GM18519 (cell line): ENCODE measurements at regions not wholly inside any gene's neighbourhood (a gene's known extent, or its start where the extent isn't known, plus 50 kb on each side); places are given as distances from the start of the nearest gene placed in this dataset.

ENCODE experiments used
- ATAC-seq: cut with Tn5 transposase; IDR thresholded peaks from one replicate; pipeline ENCODE4 v1.9.1; 2021; ENCODE audit warnings: mild to moderate bottlenecking, moderate library complexity; ENCODE audit not compliant: unreplicated experiment, low FRiP score

DNA sequence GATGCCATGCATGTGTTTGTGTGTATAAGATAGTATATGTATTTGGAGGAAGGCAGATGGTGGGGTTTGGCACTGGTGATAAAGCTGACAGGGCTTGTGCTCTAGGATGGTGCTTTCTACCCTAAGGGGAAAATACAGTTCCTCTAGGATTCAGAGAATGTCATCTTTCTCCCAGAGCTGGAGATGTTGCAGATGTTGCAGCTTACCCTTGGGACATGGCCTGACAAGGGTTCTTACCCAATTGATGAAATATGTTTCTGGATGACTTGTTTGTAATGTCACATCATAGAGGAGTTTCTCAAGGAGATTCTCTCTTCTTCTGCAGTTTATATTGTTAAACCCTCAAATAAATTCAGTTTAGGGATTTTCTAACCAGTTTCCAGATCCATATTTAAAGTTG lies 52.5 kb upstream of the PITX2 start:
- ATAC-seq, result no peak

DNA sequence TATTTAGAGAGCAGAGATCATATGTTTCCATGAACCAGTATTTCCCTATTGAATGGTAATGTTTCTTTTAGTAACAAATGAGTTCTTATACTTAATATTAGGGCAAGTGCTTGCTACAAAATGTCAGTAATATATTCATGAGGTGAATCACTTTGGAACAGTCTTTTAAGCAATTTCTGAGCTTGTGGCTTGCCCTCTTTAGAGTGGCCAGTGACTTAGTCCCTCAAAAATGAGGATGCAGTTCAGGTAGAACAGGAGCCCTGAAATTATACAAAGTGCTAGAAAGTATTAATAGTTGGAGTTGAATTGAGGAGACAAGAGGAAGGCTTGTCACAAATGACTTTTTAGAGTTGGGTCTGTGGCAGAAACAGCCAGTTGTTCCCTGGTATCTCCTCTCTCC lies 53.4 kb upstream of the PITX2 start:
- no peak for ATAC-seq

DNA sequence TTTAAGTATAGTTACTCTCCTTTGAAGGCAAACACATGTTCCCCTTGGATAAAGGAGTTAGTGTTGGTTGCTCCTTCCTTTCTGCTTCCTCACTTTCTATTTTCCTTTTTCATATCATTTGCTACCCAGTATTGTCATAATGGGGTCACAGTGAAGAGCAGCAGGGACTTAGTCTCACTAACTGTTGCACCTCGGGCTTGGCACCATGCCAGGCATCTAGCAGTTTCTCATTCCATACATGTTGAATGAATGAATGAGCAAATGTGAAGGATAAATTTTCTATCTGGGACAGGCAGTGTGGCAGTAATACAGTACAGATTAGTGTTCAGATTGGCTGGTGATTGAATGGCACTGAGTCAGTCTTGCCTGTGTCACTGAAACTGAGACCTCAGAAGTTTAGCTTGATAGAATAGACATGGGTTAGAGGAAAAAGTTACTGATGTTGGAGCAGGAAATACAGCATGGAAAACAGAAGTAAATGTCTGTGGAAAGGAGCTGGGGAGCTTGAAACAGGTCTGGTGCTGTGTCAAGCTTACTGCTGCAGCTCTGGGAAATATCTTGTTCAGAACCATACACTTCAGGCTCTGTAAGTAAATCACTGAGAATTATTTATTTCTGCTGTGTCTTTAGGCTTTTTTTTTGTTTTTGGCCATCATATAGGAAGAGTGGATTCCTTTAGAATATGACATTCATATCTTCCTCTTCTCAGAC lies 55.8 kb upstream of the PITX2 start:
- ATAC-seq, result no peak

DNA sequence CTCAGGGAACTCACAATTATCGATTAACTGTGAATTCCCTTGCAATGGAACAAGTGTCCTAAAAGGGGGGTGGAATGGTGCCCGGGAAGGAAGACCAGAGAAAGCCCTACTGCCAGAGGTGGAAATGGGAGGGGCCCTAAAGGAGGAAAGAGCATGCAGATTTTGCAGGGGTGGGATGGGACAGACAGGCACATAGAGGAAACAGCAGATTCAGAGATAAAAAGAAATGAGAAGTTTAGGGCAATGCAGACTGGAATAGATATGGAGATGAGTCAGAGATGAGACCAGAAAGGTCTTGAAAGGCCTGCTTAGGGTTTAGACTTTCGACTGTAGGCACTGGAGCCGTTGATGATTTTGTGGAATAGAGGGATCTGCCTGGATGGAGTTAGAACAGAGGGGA lies 57.4 kb upstream of the PITX2 start:
- ATAC-seq, result no peak

DNA sequence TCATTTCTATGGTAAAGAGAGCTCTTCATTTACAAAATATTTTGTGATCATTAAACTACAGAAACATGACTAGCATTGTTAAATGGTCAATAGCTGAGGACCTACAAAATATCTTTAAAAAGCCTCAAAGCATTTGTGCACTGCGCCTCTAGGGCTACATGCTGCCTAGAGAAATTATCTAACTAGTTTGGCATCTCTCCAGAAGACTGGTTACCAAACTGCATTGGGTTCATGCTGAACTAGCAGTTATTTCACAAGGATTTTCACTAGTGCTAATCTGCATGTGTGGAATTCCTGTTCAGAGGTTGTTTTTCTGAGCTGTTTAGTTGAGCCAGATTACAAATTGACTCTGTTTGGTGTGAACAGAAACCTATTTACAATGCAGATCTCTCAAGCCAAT lies 58.5 kb upstream of the PITX2 start:
- ATAC-seq, result no peak

DNA sequence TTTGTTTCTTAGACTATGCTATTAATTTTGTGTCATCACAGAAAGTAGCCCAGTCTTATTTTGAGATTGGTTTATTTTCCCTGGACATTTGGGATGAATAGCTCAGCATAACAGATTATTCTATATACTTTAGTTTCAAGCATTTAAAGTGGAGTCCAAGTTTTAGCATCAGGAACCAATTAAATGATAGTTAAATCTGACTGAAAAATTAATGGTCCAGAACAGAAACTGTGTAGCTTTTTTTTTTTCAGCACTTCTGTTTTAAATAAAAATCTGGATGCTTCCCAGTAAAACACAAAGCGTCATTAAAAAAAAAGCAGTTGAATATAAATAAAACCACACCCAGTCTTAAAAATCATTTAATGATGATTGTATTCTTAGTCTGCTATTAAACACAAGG lies 59.4 kb upstream of the PITX2 start:
- ATAC-seq, result no peak

DNA sequence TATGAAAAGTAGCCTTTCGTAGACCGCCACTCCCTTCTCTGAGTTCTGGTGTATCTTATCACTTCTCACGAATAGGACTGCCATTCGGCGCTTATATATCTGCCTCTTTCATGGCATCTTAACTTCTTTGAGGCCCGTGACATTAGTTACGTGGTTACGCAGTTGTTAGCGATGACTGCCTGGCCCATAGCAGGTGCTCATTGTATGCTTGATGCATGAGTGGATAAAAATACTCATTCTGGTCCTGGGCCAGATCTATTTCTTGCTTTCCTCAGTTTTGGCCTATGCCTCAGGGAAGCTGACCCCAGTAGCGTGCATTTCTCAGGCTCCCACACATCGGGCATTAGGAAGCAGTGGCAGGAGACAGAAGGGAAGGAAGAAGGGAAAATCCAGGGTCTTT lies 60.7 kb upstream of the PITX2 start:
- no peak for ATAC-seq

DNA sequence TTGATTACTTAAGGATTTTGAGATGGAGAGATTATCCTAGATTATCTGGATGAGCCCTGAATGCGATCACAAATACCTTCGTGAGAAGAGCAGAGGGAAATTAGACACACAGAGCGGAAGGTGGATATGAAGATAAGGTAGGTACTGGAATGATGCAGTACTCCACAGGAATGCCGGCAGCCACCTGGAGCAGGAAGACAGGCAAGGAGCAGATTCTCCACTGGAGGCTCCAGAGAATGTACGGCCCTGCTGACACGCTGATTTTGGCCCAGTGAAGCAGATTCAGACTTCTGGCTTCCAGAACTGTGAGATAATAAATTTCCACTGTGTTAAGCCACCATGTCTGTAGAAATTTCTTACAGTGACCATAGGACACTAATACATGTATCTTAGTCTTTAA lies 79.4 kb upstream of the PITX2 start:
- no peak for ATAC-seq

DNA sequence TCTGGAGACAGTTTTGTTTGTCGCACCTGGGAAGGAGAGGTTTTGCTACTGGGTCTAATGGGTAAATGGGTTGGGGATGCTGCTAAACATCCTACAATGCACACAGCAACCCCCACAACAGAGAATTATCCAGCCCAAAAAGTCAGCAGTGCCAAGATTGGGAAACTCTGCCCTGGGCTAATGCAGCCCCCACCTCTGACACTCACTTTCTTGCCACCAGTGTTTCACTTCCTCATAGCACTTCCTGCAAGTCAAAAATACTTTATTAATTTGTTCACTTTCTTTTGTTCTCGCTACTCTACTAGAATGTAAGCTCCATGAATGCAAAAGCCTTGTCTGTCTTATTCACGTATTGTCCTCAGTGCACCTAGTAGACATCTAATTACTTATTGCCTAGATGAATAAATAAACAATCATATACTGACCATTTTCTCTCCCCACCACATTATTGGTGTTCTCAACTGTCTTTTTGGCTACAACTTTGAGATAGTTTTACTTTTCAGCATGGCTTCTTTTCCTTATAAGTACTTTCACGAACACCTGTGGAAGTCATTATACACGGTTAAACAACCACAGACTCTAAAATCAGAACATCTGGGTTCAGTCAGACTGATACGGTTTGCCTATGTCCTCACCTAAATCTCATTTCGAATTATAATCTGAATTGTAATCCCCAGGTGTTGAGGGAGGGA lies 82.0 kb upstream of the PITX2 start:
- ATAC-seq, result peak; percentile 91

DNA sequence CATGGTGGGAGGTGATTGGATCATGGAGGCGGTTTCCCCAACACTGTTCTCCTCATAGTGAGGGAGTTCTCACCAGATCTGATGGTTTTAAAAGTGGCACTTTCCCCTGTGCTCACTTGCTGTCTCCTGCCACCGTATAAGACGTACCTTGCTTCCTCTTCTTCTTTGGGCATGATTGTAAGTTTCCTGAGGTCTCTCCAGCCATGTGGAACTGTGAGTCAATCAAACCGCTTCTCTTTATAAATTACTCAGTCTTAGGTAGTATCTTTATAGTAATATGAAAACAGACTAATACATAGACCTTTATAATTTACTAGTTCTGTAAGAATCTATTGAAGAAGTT lies 82.5 kb upstream of the PITX2 start:
- no peak for ATAC-seq

DNA sequence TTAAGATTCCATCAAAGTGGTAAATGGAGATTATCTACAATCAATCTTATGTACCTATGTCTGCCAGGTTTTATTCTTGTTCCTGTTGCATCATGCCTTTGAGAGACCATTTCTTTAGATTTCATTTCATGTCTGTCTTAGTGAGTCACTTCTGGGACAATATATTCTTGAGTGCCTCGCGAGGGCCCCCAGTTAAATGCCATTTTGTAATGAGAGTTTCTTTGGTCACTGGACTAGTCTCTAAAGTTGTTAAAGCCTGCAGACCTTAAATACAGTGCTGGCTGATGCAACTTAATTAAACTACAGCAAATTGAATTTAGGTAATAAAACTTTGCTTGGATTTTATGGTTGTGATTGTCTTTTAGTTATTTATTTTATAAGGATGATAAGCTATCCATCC lies 87.2 kb upstream of the PITX2 start:
- ATAC-seq, result no peak

DNA sequence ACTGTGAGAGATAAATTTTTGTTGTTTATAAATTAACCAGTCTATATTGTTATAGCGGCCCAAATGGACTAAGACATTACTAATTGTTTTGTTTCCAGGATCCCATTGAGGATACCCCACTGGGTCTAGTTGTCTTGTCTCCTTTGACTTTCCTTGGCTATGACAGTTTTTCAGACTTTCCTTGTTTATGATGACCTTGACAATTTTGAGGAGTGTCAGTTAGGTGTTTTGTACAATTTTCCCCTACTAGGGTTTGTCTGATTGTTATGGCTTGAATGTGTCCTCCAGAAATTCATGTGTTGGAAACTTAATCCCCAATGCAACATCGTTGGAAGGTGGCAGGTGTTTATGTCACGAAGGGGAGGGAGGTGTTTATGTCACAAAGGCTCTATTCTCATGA lies 89.6 kb upstream of the PITX2 start:
- no peak for ATAC-seq

DNA sequence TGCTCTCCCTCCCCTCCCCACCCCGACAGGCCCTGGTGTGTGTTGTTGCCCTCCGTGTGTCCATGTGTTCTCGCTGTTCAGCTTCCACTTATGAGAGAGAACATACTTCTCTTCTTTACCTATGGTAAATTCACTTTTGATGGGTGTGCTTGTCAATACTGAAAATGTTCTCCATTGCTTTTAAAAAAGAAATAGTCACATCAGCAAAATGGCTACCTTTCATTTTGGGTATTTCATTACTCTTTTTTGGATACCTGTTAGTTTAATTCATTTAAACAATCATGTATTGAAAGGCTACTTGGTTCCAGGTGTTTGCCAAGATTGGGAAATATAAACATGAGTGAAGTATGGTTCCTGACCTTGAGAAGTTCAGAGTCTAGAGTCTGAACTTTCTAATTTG lies 107.4 kb upstream of the PITX2 start:
- ATAC-seq, result no peak

DNA sequence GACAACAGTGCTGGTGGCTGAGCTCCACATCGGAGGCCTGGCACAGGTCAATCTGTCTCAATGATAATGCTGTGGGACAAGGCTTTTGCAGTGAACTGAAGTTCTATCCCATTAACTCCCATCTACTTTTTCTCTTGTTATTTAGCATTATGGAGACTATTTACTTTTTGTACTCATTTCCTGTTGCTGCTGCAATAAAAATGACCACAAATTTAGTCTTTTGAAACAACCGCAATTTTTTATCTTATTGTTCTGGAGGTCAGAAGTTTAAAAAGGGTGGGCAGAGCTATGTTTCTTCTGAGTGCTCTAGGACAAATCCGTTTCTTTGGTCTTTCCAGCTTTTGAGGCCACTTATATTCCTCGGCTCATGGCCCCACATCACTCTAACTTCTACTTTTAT lies 111.0 kb upstream of the PITX2 start:
- no peak for ATAC-seq

DNA sequence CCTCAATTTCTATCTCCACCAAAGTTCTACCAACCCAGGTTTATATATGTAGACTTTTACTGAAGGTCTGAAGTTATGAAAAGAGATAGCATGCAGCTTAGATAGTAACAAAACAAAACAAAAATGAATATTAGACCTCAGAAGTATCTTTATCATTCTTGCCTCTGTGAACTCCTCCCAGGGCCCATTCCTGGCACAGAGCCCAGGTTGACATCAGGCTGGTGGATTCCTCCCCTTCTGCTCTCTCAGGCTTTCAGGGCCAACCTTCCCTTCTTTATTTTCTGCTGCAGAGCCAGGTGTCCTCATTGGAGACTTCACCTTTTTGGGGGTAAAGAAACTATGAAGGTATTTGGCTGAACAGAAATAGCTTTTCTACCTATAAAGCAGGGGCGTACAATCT lies 112.8 kb upstream of the PITX2 start:
- ATAC-seq, result no peak

DNA sequence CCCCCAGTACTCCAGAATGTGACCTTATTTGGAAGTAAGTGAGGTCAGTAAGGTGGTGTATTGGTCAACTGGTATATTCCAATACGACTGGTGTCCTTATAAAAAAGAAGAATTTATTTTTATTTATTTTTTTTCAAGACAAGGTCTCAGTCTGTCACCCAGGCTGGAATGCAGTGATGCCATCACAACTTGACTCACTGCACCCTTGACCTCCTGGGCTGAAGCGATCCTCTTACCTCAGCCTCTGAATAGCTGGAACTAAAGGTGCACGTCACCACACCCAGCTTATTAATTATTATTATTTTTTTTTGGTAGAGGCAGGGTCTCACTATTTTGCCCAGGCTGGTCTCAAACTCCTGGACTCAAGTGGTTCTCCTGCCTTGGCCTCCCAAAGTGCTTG lies 115.1 kb upstream of the PITX2 start:
- ATAC-seq, result no peak

DNA sequence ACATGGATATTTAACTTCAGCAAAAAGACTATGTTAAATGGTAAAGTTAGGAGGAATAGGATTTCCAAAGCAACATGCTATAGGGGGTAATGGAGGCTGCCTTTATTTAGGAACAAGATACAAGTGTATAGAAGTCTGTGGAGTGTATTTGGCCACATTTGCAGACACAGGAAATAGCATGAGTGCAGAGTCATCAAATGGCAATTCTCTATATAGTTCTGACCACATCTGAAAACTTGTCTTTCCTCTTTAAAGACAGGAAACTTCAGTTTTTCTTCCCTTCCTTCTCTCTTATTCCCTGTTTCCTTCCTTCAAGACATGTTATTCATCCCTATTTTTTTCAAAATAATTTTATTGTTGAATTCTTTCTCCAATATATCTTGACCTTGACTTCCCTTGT lies 119.3 kb upstream of the PITX2 start:
- ATAC-seq, result no peak

DNA sequence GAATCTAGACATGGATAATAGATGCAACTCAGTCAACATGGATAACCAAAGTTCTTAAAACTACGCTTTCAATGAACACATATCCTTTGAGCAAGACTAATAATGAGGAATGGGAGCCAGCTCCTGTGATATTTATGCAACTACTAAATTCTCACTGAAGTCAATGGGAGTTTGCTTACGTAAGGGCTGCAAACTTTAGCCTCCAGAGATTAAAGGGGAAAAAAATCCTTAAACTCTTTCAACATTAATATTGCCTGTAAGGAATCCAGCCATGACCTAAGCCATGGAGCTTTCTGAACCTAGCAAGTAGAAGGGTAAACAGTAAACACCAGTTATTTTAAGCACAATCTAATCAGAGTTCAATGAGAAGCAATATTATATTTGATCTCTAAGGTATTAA lies 125.2 kb upstream of the PITX2 start:
- no peak for ATAC-seq

DNA sequence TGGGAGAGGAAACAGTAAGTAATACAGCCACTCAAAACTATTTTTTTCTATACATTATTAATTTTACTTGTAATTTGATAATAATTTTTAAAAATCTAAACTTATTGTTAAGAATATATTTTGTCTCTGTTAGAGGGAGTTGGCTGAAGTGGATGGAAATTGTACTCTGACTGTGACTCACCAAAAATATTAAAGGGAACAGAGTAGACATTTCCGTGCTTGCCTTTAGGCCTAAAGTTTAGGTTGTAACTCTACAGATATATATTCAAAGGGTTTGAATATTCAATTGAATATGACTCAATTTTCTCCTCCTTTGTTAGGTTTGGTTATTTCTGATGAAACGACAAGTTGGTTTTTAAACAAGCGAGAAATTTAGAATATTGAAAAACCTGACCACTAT lies 128.3 kb upstream of the PITX2 start:
- ATAC-seq, result no peak

DNA sequence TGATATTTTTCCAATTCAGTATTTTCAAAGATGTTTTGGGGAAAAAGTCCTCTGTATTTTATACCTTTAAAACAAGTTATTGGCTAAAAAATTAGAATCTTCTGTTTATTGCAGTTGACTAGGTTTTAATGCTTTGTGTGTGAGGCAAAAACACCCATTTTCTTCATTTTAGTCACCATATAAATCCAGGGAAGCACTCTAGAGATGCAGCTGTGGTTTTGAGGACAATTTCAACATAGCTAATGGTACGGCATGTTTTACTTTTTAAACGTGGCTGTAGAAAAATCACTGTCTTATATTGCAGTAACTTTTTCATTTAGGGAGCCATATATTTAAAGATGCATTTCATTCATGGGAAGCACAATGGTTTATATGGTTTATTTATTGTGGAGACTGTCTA lies 129.1 kb upstream of the PITX2 start:
- ATAC-seq, result no peak

DNA sequence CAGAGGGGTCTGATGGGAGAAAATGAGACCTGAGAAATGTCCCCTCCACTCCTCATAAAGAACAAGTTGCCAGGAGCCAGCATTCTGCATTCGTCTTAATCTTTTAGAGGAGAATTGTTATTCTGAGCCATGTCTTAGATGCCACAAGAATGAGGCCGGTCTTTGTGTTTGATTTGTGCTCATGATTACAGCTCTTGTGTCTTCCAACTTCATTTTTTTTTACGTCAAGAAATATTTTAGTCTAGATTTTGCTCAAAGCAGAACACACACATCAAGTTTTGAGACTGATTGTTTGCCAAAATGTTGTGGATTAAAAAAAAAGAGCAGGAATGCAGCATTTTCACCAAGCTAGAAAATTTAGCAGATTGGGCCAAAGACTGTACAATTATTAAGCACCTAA lies 130.6 kb upstream of the PITX2 start:
- no peak for ATAC-seq

DNA sequence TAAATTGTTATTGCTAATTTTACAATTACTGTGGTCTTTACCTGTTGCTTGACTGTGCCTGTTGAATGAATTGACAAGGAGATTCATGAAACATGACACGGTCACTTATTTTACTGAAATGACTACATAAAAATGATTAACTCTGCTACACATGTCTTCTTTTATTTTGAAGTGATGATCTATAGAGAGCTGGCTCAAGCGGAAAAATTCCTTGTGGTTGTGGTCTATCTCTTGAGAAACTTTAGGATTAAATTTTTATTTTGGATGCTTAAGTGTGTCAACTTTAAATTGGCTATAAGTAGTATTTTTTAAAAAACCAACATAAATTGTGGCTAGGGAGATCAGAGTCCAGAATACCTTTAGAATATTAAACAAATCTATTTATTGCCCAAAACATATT lies 131.8 kb upstream of the PITX2 start:
- no peak for ATAC-seq

DNA sequence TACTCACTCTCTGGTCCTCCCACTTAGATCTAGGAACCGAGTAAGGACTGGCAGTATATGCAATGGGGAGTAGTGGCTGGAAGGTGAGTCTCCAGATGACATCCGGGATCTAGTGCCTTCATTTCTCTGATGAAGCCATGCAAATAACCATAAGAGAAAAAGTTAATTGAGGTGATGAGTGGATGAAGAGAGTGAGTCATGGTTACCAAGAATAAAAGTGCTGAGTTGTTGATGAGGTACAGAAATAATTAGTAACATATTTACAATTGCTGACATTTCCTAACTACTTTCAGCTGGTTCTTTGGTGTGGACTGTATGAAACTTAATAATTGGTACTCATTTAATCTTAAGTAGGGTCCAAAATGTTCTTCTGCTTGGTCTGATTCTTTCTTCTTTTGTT lies 146.7 kb upstream of the PITX2 start:
- ATAC-seq, result no peak
